HEK293 (cell line): ENCODE measurements at regions not wholly inside any gene's neighbourhood (a gene's known extent, or its start where the extent isn't known, plus 50 kb on each side); places are given as distances from the start of the nearest gene placed in this dataset.

Source experiments
- CTCF ChIA-PET: fragments of 350-600 bp; formaldehyde crosslinking; extraction: SDS; loops from one replicate; lab custom pipeline; 2021; ENCODE audit warnings: antibody characterized with exemption; lab: Yijun Ruan, JAX
- POLR2A ChIA-PET: fragments of 300-600 bp; formaldehyde crosslinking; extraction: SDS; loops from one replicate; lab custom pipeline; 2020; ENCODE audit warnings: antibody characterized with exemption, inconsistent platforms; lab: Yijun Ruan, JAX
- H3K27ac ChIP-seq: fragments of 200-500 bp; sonication (Bioruptor generic); 2 replicates; pipeline ENCODE4 v1.5.1; 2014; ENCODE audit warnings: low read depth, low read length, control low read depth, inconsistent platforms; ENCODE audit errors: extremely low read depth
- H3K36me3 ChIP-seq, 2 experiments: fragments of 200-500 bp in 1 of 2; sonication (Bioruptor generic) in 1 of 2; 1 replicate in 1 of 2; 2 replicates in 1 of 2; pipeline ENCODE4 v1.5.1; 2014 to 2017; ENCODE audit warnings: inconsistent platforms in 2 of 2, low read length in 2 of 2; ENCODE audit not compliant: control insufficient read depth in 2 of 2, insufficient read depth in 1 of 2
- H3K4me1 ChIP-seq: fragments of 200-500 bp; sonication (Bioruptor generic); 2 replicates; pipeline ENCODE4 v1.5.1; 2014; ENCODE audit warnings: mild to moderate bottlenecking, low read length, inconsistent platforms; ENCODE audit not compliant: control insufficient read depth, insufficient read depth
- H3K4me3 ChIP-seq: 2 replicates; pipeline ENCODE4 v1.5.1; 2011; ENCODE audit warnings: low read depth, mild to moderate bottlenecking, control low read depth, low read length, moderate library complexity
- H3K9me3 ChIP-seq: fragments of 200-500 bp; sonication (Bioruptor generic); 2 replicates; pipeline ENCODE4 v1.5.1; 2014; ENCODE audit warnings: low read depth, low read length, inconsistent platforms; ENCODE audit not compliant: control insufficient read depth, insufficient read depth
- FEZF1 ChIP-seq: fragments of 450-650 bp; formaldehyde crosslinking; IDR thresholded peaks from 2 replicates; pipeline ENCODE4 v1.5.1; 2016; ENCODE audit warnings: missing biosample characterization, missing genetic modification characterization
- TRIM28 ChIP-seq: IDR thresholded peaks from 2 replicates; pipeline ENCODE4 v1.6.1; 2011; ENCODE audit warnings: low read length, control low read depth, borderline replicate concordance
- YY1 ChIP-seq: fragments of 450-650 bp; formaldehyde crosslinking; IDR thresholded peaks from 2 replicates; pipeline ENCODE4 v1.5.1; 2018; ENCODE audit warnings: missing biosample characterization, missing genetic modification characterization
- ZBTB20 ChIP-seq: fragments of 450-650 bp; formaldehyde crosslinking; IDR thresholded peaks from 2 replicates; pipeline ENCODE4 v1.5.1; 2016; ENCODE audit warnings: missing biosample characterization, missing genetic modification characterization
- ZFP3 ChIP-seq: fragments of 450-650 bp; formaldehyde crosslinking; IDR thresholded peaks from 2 replicates; pipeline ENCODE4 v1.5.1; 2016; ENCODE audit warnings: low read depth, missing biosample characterization, missing genetic modification characterization
- ZNF114 ChIP-seq: fragments of 450-650 bp; formaldehyde crosslinking; IDR thresholded peaks from 2 replicates; pipeline ENCODE4 v1.5.0; 2017; ENCODE audit warnings: missing biosample characterization, missing genetic modification characterization
- ZNF146 ChIP-seq: fragments of 450-650 bp; formaldehyde crosslinking; IDR thresholded peaks from 2 replicates; pipeline ENCODE4 v1.5.1; 2016; ENCODE audit warnings: missing biosample characterization, missing genetic modification characterization
- ZNF324 ChIP-seq: fragments of 450-650 bp; formaldehyde crosslinking; IDR thresholded peaks from 2 replicates; pipeline ENCODE4 v1.5.1; 2016; ENCODE audit warnings: missing biosample characterization, missing genetic modification characterization
- ZNF391 ChIP-seq: fragments of 450-650 bp; formaldehyde crosslinking; IDR thresholded peaks from 2 replicates; pipeline ENCODE4 v1.5.1; 2016; ENCODE audit warnings: low read depth, missing biosample characterization, missing genetic modification characterization, borderline replicate concordance
- ZNF423 ChIP-seq: fragments of 450-650 bp; formaldehyde crosslinking; IDR thresholded peaks from 2 replicates; pipeline ENCODE4 v1.5.1; 2016; ENCODE audit warnings: missing biosample characterization, missing genetic modification characterization
- ZNF558 ChIP-seq: fragments of 450-650 bp; formaldehyde crosslinking; IDR thresholded peaks from 2 replicates; pipeline ENCODE4 v1.5.1; 2016; ENCODE audit warnings: missing biosample characterization, missing genetic modification characterization
- ZNF585B ChIP-seq: fragments of 450-650 bp; formaldehyde crosslinking; IDR thresholded peaks from 2 replicates; pipeline ENCODE4 v1.5.1; 2016; ENCODE audit warnings: missing biosample characterization, missing genetic modification characterization
- ZNF707 ChIP-seq: fragments of 450-650 bp; formaldehyde crosslinking; IDR thresholded peaks from 2 replicates; pipeline ENCODE4 v1.5.1; 2016; ENCODE audit warnings: missing biosample characterization, missing genetic modification characterization
- ZNF768 ChIP-seq: fragments of 450-650 bp; formaldehyde crosslinking; IDR thresholded peaks from 2 replicates; pipeline ENCODE4 v1.5.1; 2018; ENCODE audit warnings: missing biosample characterization, mild to moderate bottlenecking, missing genetic modification characterization
- ZNF776 ChIP-seq: fragments of 450-650 bp; formaldehyde crosslinking; IDR thresholded peaks from 2 replicates; pipeline ENCODE4 v1.5.0; 2017; ENCODE audit warnings: missing biosample characterization, missing genetic modification characterization, borderline replicate concordance
- ZNF785 ChIP-seq: fragments of 450-650 bp; formaldehyde crosslinking; IDR thresholded peaks from 2 replicates; pipeline ENCODE4 v1.5.1; 2016; ENCODE audit warnings: missing biosample characterization, missing genetic modification characterization
- TF ChIP-seq, protein P1 (sequence below): fragments of 450-650 bp; IDR thresholded peaks from 2 replicates; pipeline ENCODE4 v1.5.1; 2018; ENCODE audit warnings: missing biosample characterization, missing genetic modification characterization
- TF ChIP-seq, protein P2 (sequence below): fragments of 450-650 bp; formaldehyde crosslinking; IDR thresholded peaks from 2 replicates; pipeline ENCODE4 v1.5.1; 2016; ENCODE audit warnings: missing biosample characterization, missing genetic modification characterization
- TF ChIP-seq, protein P3 (sequence below): fragments of 450-650 bp; formaldehyde crosslinking; IDR thresholded peaks from 2 replicates; pipeline ENCODE4; 2016; ENCODE audit warnings: missing biosample characterization, missing genetic modification characterization
- TF ChIP-seq, protein P4 (sequence below): fragments of 450-650 bp; formaldehyde crosslinking; IDR thresholded peaks from 2 replicates; pipeline ENCODE4 v1.5.1; 2016; ENCODE audit warnings: missing biosample characterization, missing genetic modification characterization

DNA sequence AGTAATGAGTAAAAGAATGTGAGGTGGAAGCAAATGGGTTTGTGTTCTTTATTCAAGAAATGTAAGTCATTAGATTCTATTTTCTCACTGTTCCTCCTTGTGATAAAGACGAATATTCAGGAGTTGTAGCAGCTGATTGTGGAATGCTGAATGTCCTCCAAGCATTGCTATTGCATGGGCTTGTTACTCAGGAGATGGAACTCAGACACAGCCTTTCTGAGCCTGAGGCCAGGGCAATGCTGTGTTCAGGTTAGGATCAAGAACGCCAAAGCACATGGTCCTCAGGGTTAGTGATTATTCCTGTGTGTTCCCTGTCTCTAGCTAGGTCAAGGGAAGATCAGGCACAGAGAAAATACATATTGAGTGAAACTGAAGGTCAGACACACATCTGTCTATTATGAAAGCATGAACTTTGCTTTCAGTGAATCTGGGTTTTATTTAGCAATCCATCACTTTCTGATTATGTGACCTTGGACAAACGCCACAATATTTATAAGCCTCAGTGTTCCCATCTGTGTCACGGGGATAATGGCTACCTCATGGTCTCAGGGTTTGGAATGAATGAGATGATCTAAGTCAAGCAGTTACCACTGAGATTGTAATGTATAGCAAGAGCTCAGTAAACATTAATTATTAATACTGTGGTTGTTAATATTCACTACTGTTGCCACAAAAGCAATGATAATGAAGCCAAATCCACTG lies 426.8 kb upstream of the DYNLRB2 start:
- CTCF ChIA-PET: no interaction called here
- POLR2A ChIA-PET: no interaction called here
- H3K4me1 ChIP-seq: no peaks in the 10 kb centered on the region
- no peaks in the 10 kb centered on the region for H3K9me3 ChIP-seq
- H3K36me3 ChIP-seq: no peaks in the 10 kb centered on the region
- H3K4me3 ChIP-seq: no peak overlapping the region
- no peak overlapping the region for H3K27ac ChIP-seq
- TF ChIP-seq, protein P1, sequence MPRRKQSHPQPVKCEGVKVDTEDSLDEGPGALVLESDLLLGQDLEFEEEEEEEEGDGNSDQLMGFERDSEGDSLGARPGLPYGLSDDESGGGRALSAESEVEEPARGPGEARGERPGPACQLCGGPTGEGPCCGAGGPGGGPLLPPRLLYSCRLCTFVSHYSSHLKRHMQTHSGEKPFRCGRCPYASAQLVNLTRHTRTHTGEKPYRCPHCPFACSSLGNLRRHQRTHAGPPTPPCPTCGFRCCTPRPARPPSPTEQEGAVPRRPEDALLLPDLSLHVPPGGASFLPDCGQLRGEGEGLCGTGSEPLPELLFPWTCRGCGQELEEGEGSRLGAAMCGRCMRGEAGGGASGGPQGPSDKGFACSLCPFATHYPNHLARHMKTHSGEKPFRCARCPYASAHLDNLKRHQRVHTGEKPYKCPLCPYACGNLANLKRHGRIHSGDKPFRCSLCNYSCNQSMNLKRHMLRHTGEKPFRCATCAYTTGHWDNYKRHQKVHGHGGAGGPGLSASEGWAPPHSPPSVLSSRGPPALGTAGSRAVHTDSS (tag by site-specific recombination): no peak
- TF ChIP-seq ZNF585B (tag by site-specific recombination) (no peak), ZNF558 (tag by site-specific recombination) (no peak), ZNF391 (tag by site-specific recombination) (no peak), ZNF785 (tag by site-specific recombination) (no peak), FEZF1 (tag by site-specific recombination) (no peak), ZFP3 (tag by site-specific recombination) (no peak), ZNF707 (tag by site-specific recombination) (no peak), ZNF768 (tag by site-specific recombination) (no peak), ZBTB20 (tag by site-specific recombination) (no peak), ZNF776 (no peak), ZNF146 (tag by site-specific recombination) (no peak), ZNF423 (tag by site-specific recombination) (no peak)
- TF ChIP-seq, protein P2, sequence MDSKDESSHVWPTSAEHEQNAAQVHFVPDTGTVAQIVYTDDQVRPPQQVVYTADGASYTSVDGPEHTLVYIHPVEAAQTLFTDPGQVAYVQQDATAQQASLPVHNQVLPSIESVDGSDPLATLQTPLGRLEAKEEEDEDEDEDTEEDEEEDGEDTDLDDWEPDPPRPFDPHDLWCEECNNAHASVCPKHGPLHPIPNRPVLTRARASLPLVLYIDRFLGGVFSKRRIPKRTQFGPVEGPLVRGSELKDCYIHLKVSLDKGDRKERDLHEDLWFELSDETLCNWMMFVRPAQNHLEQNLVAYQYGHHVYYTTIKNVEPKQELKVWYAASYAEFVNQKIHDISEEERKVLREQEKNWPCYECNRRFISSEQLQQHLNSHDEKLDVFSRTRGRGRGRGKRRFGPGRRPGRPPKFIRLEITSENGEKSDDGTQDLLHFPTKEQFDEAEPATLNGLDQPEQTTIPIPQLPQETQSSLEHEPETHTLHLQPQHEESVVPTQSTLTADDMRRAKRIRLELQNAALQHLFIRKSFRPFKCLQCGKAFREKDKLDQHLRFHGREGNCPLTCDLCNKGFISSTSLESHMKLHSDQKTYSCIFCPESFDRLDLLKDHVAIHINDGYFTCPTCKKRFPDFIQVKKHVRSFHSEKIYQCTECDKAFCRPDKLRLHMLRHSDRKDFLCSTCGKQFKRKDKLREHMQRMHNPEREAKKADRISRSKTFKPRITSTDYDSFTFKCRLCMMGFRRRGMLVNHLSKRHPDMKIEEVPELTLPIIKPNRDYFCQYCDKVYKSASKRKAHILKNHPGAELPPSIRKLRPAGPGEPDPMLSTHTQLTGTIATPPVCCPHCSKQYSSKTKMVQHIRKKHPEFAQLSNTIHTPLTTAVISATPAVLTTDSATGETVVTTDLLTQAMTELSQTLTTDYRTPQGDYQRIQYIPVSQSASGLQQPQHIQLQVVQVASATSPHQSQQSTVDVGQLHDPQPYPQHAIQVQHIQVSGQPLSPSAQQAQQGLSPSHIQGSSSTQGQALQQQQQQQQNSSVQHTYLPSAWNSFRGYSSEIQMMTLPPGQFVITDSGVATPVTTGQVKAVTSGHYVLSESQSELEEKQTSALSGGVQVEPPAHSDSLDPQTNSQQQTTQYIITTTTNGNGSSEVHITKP (tag by site-specific recombination): no peak
- TF ChIP-seq, protein P3, sequence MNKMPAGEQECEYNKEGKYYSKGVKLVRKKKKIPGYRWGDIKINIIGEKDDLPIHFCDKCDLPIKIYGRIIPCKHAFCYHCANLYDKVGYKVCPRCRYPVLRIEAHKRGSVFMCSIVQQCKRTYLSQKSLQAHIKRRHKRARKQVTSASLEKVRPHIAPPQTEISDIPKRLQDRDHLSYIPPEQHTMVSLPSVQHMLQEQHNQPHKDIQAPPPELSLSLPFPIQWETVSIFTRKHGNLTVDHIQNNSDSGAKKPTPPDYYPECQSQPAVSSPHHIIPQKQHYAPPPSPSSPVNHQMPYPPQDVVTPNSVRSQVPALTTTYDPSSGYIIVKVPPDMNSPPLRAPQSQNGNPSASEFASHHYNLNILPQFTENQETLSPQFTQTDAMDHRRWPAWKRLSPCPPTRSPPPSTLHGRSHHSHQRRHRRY: no peak
- TF ChIP-seq, all 188 proteins: peak for 0

DNA sequence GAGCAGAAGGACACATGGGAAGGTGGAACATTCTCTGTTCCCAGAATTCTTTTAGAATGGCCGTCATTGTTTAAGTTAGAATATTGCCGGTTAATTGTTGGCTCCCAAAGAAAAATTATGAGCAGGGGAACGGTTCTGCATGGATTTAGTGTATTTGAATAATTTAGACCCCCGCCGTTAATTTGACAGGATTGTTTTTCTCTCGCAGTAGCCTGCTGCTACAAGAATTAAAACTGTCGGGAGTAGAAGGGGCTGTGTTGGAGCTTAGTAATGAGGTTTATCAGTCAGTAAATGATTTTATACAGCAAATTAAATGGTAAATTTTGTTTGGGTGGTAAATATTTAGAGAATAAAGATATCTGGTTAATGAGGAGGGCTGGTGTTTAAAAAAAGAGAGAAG lies 431.2 kb upstream of the DYNLRB2 start:
- Histone ChIP-seq H3K4me1 (no peaks in the 10 kb centered on the region), H3K9me3 (no peaks in the 10 kb centered on the region), H3K36me3 (no peaks in the 10 kb centered on the region), H3K4me3 (no peak overlapping the region), H3K27ac (no peak overlapping the region)
- TF ChIP-seq TRIM28 (no peak), ZNF114 (tag by site-specific recombination) (no peak), YY1 (no peak), ZNF324 (tag by site-specific recombination) (no peak)
- TF ChIP-seq, protein P4, sequence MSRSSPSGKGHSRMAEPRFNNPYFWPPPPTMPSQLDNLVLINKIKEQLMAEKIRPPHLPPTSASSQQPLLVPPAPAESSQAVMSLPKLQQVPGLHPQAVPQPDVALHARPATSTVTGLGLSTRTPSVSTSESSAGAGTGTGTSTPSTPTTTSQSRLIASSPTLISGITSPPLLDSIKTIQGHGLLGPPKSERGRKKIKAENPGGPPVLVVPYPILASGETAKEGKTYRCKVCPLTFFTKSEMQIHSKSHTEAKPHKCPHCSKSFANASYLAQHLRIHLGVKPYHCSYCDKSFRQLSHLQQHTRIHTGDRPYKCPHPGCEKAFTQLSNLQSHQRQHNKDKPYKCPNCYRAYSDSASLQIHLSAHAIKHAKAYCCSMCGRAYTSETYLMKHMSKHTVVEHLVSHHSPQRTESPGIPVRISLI: no peak
- ChIA-PET CTCF (no interaction called here), POLR2A (no interaction called here)
